CD4-positive, CD25-positive, alpha-beta regulatory T cell (primary cell): ENCODE measurements at regions not wholly inside any gene's neighbourhood (a gene's known extent, or its start where the extent isn't known, plus 50 kb on each side); places are given as distances from the start of the nearest gene placed in this dataset.

Experiments used
- ATAC-seq, 2 donors: fragments of 150-1000 bp; cut with Tn5 transposase; one replicate each; pipeline ENCODE4 v1.10.0; 2021; ENCODE audit warnings: low read depth in 2 of 2, moderate number of reproducible peaks in 2 of 2, moderate library complexity in 1 of 2
- DNase-seq, 3 donors: peaks; one replicate each; pipeline versions ENCODE4 v3.0.0 to v3.0.0-alpha.2; 2012 to 2022; ENCODE audit warnings: mixed read lengths in 1 of 3
- H3K27ac ChIP-seq: one replicate; pipeline ENCODE4 v1.7.0; 2013; ENCODE audit warnings: mild to moderate bottlenecking, low read length; ENCODE audit not compliant: insufficient read depth, poor library complexity, severe bottlenecking
- H3K27me3 ChIP-seq: one replicate; pipeline ENCODE4 v1.7.0; 2013; ENCODE audit warnings: low read length; ENCODE audit not compliant: control insufficient read depth, insufficient read depth
- H3K36me3 ChIP-seq: one replicate; pipeline ENCODE4 v1.7.0; 2013; ENCODE audit warnings: mild to moderate bottlenecking, low read length, moderate library complexity; ENCODE audit not compliant: control insufficient read depth, insufficient read depth
- H3K4me1 ChIP-seq: 2 replicates; pipeline ENCODE4 v1.7.0; 2013; ENCODE audit warnings: mild to moderate bottlenecking, low read length; ENCODE audit not compliant: insufficient read depth, control insufficient read depth, poor library complexity, severe bottlenecking
- H3K4me3 ChIP-seq: one replicate; pipeline ENCODE4 v1.7.0; 2013; ENCODE audit warnings: low read depth, mild to moderate bottlenecking, low read length, moderate library complexity
- H3K9me3 ChIP-seq, 2 experiments: 1 replicate in 1 of 2; 2 replicates in 1 of 2; pipeline ENCODE4 v1.7.0; 2013; ENCODE audit warnings: low read length in 2 of 2, mild to moderate bottlenecking in 1 of 2, moderate library complexity in 1 of 2; ENCODE audit not compliant: control insufficient read depth in 2 of 2
- H3K27ac Mint-ChIP-seq, 3 donors: one replicate each; pipeline ENCODE4 v1.8.0; 2020 to 2022; ENCODE audit warnings: mild to moderate bottlenecking in 3 of 3, mixed read lengths in 3 of 3, moderate library complexity in 2 of 3
- H3K27me3 Mint-ChIP-seq: one replicate; pipeline ENCODE4 v1.8.0; 2022; ENCODE audit warnings: mild to moderate bottlenecking, mixed read lengths
- H3K36me3 Mint-ChIP-seq: one replicate; pipeline ENCODE4 v1.8.0; 2020; ENCODE audit warnings: mixed read lengths
- H3K4me1 Mint-ChIP-seq, 4 donors: one replicate each; pipeline ENCODE4 v1.8.0; 2020 to 2022; ENCODE audit warnings: mixed read lengths in 4 of 4, mild to moderate bottlenecking in 1 of 4
- H3K4me3 Mint-ChIP-seq, 4 donors: one replicate each; pipeline ENCODE4 v1.8.0; 2020 to 2022; ENCODE audit warnings: mild to moderate bottlenecking in 4 of 4, mixed read lengths in 4 of 4, moderate library complexity in 3 of 4
- H3K9me3 Mint-ChIP-seq, 7 donors: one replicate each; pipeline ENCODE4 v1.8.0; 2020 to 2022; ENCODE audit warnings: mixed read lengths in 7 of 7, mild to moderate bottlenecking in 3 of 7, moderate library complexity in 2 of 7

DNA sequence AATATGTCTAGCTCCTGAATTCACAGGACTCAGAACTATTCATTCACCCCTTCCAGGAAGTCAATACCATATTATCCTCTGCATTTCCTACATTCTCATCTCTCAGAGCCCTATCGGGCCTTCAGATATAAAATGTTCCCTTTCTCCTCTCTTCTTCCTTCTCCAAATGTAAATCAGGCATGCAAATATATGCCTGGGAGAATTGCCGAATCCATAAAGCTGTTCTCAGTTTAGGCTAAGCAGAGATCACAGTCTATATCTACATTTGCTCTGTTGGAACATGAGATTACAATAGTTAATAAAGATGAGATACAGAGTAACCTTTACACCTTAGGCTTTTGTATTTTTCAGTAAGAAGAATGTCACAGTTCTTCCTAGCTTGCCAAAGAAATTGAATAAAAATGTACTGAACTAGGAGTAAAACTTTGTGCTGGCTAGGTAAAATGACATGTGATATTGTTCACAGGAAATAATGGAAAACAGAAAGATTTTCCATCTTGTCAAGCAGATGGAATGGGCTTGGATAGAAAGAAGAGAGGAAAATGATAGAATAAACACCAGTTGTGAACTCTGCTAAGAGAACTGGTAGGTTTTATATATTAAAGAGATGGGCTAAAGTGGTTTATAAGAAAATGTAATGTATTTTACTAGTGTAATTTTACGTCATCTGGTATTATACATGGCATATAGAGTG is 161.5 kb downstream of the NRIP1 start:
- H3K27ac ChIP-seq: no peak overlapping the region
- H3K4me3 Mint-ChIP-seq: no peak overlapping the region
- ATAC-seq: no peak

DNA sequence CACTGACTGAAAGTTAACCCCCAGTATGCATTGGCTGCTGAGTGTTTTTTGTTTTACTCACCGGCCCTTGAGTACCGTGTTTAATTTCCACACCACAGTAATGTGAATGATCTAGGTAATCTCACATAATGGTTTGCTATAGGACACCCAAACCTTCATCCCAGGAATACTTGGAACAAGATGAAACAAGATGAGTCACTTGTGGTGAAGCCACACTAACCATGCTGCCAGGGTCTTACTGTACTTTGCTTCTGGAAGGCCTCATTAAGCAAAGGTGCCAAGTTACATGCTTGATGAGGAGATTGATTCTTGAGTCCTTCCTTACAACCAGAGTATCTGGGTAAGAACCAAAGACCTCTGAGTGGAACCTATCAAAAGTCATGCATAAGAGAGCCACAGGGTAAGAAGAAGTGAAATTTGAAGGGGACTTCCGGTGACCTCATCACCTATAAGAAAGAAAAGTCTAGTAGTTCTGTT is 163.3 kb downstream of the NRIP1 start:
- H3K4me1 ChIP-seq: no peaks in the 10 kb centered on the region
- Mint-ChIP-seq H3K27ac (no peak overlapping the region), H3K4me3 (no peak overlapping the region), H3K4me1 (no peaks in the 10 kb centered on the region), H3K36me3 (no peaks in the 10 kb centered on the region), H3K9me3 (peaks cover 0 to 2% (median 0%) of the 10 kb centered on the region in 7 donors), H3K27me3 (no peaks in the 10 kb centered on the region)
- no peaks in the 10 kb centered on the region for H3K36me3 ChIP-seq
- peak; percentile 24 to 25 for ATAC-seq
- no peaks in the 10 kb centered on the region for H3K27me3 ChIP-seq
- H3K4me3 ChIP-seq: no peak overlapping the region
- no peaks in the 10 kb centered on the region for H3K9me3 ChIP-seq
- no peak overlapping the region for H3K27ac ChIP-seq
- DNase-seq: peak in 1 of 3 donors; percentile 15

More for the DNA sequence above, 161.5 kb downstream of the NRIP1 start:
- Histone ChIP-seq H3K4me3 (no peak overlapping the region), H3K9me3 (no peaks in the 10 kb centered on the region), H3K36me3 (no peaks in the 10 kb centered on the region), H3K4me1 (no peaks in the 10 kb centered on the region), H3K27me3 (no peaks in the 10 kb centered on the region)
- Mint-ChIP-seq H3K27me3 (no peaks in the 10 kb centered on the region), H3K27ac (peak overlapping the region in 1 of 3 donors; percentile 45), H3K4me1 (no peaks in the 10 kb centered on the region), H3K36me3 (no peaks in the 10 kb centered on the region), H3K9me3 (peaks cover 0 to 2% (median 0%) of the 10 kb centered on the region in 7 donors)
- no peak for DNase-seq

DNA sequence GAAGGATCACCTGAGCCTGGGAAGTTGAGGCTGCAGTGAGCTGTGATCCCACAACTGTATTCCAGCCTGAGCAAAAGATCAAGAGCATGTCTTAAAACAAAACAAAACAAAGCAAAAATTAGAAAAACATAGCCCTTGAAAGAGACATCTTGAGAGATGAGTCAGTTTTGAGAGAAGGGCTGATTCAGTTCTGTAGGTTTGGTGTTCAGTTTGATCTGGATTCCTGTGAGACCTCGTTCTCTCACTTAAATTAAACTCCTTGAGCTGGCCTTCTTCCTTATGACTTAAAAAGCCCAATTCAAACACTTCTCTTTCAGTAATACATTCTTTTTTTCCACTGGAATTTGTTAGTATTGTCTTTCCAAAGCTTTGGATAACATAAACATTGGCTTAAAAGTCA is 164.2 kb downstream of the NRIP1 start:
- Mint-ChIP-seq H3K9me3 (peaks cover 0 to 2% (median 0%) of the 10 kb centered on the region in 7 donors), H3K4me3 (no peak overlapping the region), H3K36me3 (no peaks in the 10 kb centered on the region), H3K4me1 (no peaks in the 10 kb centered on the region), H3K27ac (no peak overlapping the region), H3K27me3 (no peaks in the 10 kb centered on the region)
- Histone ChIP-seq H3K27ac (no peak overlapping the region), H3K4me1 (no peaks in the 10 kb centered on the region), H3K27me3 (no peaks in the 10 kb centered on the region), H3K36me3 (no peaks in the 10 kb centered on the region), H3K4me3 (no peak overlapping the region), H3K9me3 (no peaks in the 10 kb centered on the region)
- DNase-seq (no peak), ATAC-seq (no peak)

DNA sequence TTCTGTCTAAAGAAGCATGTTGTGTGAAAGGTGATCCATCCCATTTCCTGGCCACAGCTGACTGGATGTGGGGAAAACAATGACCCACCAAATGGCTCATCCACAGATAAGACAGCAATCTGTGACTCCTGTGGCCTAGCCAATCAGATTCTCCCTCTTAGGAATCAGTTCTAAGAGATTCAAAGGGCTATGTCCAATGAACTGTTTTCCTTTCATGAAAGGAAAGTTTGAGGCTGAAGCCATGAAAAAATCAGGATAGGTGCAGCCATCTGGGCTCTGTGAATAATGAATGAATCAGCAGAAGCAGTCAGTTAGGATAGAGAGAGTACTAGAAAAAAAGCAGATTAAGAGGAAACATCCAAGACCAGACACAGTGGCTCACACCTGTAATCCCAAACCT is 164.7 kb downstream of the NRIP1 start:
- no peaks in the 10 kb centered on the region for H3K4me1 ChIP-seq
- H3K9me3 ChIP-seq: no peaks in the 10 kb centered on the region
- Mint-ChIP-seq H3K27ac (no peak overlapping the region), H3K27me3 (no peaks in the 10 kb centered on the region), H3K9me3 (peaks cover 0 to 2% (median 0%) of the 10 kb centered on the region in 7 donors), H3K36me3 (no peaks in the 10 kb centered on the region), H3K4me3 (no peak overlapping the region), H3K4me1 (no peaks in the 10 kb centered on the region)
- no peak overlapping the region for H3K4me3 ChIP-seq
- H3K27me3 ChIP-seq: no peaks in the 10 kb centered on the region
- ATAC-seq (no peak), DNase-seq (no peak)
- H3K36me3 ChIP-seq: no peaks in the 10 kb centered on the region
- no peak overlapping the region for H3K27ac ChIP-seq

DNA sequence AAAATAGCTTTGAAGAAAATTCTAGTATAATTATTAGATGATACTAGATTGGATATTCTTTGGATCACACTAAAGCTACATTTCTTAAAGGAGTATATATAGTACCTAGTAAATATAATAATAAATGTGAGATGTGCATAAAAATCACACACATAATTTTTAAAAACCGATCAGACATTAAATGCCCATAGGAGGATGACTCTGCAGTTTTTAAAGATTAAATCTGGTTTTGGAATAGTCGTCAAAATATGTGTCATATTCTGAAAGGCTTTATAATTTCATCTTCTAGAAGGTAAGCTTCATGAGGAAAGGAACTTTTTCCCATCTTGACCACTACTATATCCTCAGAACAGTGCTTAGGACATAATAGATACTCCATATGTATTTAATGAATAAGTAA is 169.0 kb downstream of the NRIP1 start:
- ATAC-seq (no peak), DNase-seq (no peak)
- H3K4me3 Mint-ChIP-seq: no peak overlapping the region
- H3K9me3 Mint-ChIP-seq: peaks cover 0 to 2% (median 0%) of the 10 kb centered on the region in 7 donors
- H3K27ac ChIP-seq: no peak overlapping the region
- H3K4me1 ChIP-seq: no peaks in the 10 kb centered on the region
- H3K27me3 ChIP-seq: no peaks in the 10 kb centered on the region
- H3K27ac Mint-ChIP-seq: no peak overlapping the region
- no peaks in the 10 kb centered on the region for H3K27me3 Mint-ChIP-seq
- no peak overlapping the region for H3K4me3 ChIP-seq
- no peaks in the 10 kb centered on the region for H3K4me1 Mint-ChIP-seq
- H3K9me3 ChIP-seq: no peaks in the 10 kb centered on the region
- no peaks in the 10 kb centered on the region for H3K36me3 ChIP-seq
- H3K36me3 Mint-ChIP-seq: peaks cover 3% of the 10 kb centered on the region

DNA sequence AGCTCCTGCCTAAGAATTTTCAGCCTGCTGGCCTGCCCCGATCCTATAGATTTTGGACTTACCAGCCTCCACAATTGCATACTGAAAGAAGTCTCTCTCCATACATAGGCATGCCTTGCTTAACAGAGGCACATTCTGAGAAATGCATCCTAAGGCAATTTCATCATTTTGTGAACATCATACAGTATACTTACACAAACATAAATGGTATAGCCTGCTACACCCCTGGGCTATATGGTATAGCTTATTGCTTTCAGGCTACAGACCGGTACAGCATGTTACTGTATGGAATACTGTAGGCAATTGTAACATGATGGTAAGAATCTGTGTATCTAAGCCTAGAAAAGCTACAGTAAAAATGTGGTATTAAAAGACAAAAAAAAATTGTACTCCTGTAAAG is 174.7 kb downstream of the NRIP1 start:
- Histone ChIP-seq H3K4me1 (no peaks in the 10 kb centered on the region), H3K36me3 (no peaks in the 10 kb centered on the region), H3K4me3 (no peak overlapping the region), H3K27ac (no peak overlapping the region), H3K9me3 (no peaks in the 10 kb centered on the region), H3K27me3 (no peaks in the 10 kb centered on the region)
- ATAC-seq (no peak), DNase-seq (no peak)
- Mint-ChIP-seq H3K9me3 (no peaks in the 10 kb centered on the region), H3K4me3 (no peak overlapping the region), H3K27me3 (no peaks in the 10 kb centered on the region), H3K27ac (no peak overlapping the region), H3K36me3 (peaks cover 3% of the 10 kb centered on the region), H3K4me1 (peaks cover 0 to 2% (median 0%) of the 10 kb centered on the region in 4 donors)

DNA sequence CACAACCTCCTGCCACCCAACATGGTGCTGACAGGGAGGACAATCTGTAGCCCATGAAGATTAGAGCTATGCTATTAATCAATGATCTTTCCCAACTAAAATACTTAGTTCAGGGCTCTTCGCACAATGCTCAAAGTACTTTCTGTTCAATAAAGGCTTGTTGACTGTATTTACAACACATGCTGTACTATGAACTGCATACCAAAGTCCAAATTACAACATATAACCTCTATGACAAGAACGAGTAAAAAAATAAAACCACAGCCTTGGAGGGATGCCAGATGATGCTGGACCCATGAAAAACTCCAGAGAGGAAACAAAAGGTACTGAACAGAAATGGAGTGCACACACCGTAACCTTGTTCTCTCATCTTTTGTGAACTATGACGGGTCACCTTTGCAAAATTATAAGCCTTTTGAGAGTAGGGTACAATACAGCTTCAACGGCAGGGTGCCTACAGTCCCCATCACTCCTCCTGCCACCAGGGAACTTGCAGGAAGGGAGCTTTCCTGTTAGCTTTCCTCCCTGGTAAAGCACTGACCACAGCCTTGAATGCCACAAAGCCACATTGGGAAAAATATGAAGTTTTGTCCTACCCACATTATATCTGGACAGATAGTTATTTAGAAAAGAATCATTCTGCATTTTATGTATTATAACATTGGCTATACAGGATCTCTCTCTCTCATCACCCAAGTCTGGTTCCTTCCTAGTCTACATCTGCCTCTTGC is 175.6 kb downstream of the NRIP1 start:
- no peaks in the 10 kb centered on the region for H3K4me1 ChIP-seq
- peaks cover 0 to 2% (median 0%) of the 10 kb centered on the region in 4 donors for H3K4me1 Mint-ChIP-seq
- no peak overlapping the region for H3K27ac Mint-ChIP-seq
- H3K36me3 Mint-ChIP-seq: peaks cover 3% of the 10 kb centered on the region
- DNase-seq: no peak
- H3K36me3 ChIP-seq: no peaks in the 10 kb centered on the region
- no peak overlapping the region for H3K4me3 Mint-ChIP-seq
- no peaks in the 10 kb centered on the region for H3K27me3 Mint-ChIP-seq
- H3K9me3 ChIP-seq: no peaks in the 10 kb centered on the region
- no peak overlapping the region for H3K27ac ChIP-seq
- no peaks in the 10 kb centered on the region for H3K27me3 ChIP-seq
- H3K9me3 Mint-ChIP-seq: no peaks in the 10 kb centered on the region
- no peak overlapping the region for H3K4me3 ChIP-seq
- no peak for ATAC-seq
